PC-3 (cell line): ENCODE measurements at regions not wholly inside any gene's neighbourhood (a gene's known extent, or its start where the extent isn't known, plus 50 kb on each side); places are given as distances from the start of the nearest gene placed in this dataset.

ENCODE experiments used
- ATAC-seq: fragments of 200-7000 bp; cut with Tn5 transposase; 2 replicates; pipeline ENCODE4 v1.9.1; 2020; ENCODE audit warnings: mild to moderate bottlenecking, moderate library complexity
- BruUV-seq: library from RNA; stranded (reverse); fragments of 400-500 nt; replicated peaks from 2 replicates; lab custom pipeline; 2021; lab: Mats Ljungman, UMichigan
- CTCF ChIA-PET: fragments of 300-600 bp; sonication (Branson Sonifier 250); formaldehyde crosslinking; loops from one replicate; lab custom pipeline; 2022; ENCODE audit warnings: antibody characterized with exemption; lab: Charles Lee
- POLR2A ChIA-PET: fragments of 300-600 bp; sonication (Branson Sonifier 250); formaldehyde crosslinking; loops from one replicate; lab custom pipeline; 2022; ENCODE audit warnings: antibody characterized with exemption; ENCODE audit not compliant: unreplicated experiment; lab: Charles Lee
- DNase-seq: peaks from one replicate; pipeline ENCODE4 v3.0.0-alpha.2; 2015
- H2AFZ ChIP-seq: fragments of 300-600 bp; sonication (generic); 2 replicates; pipeline ENCODE4 v1.6.0; 2016; ENCODE audit warnings: antibody characterized with exemption, low read length
- H3F3A ChIP-seq: fragments of 300-600 bp; sonication (generic); one replicate; pipeline ENCODE4 v1.6.0; 2017; ENCODE audit warnings: antibody characterized with exemption, low read length, control low read depth, mild to moderate bottlenecking; ENCODE audit not compliant: unreplicated experiment
- H3K27ac ChIP-seq: fragments of 300-600 bp; sonication (generic); 2 replicates; pipeline ENCODE4 v1.5.1; 2016; ENCODE audit warnings: mild to moderate bottlenecking, low read length
- H3K27me3 ChIP-seq: fragments of 300-600 bp; sonication (generic); 2 replicates; pipeline ENCODE4 v1.6.1; 2016; ENCODE audit warnings: low read length, mixed read lengths
- H3K36me3 ChIP-seq: fragments of 300-600 bp; sonication (generic); 2 replicates; pipeline ENCODE4 v1.6.1; 2016; ENCODE audit warnings: low read depth, mixed run types, low read length, mixed read lengths
- H3K4me1 ChIP-seq: fragments of 300-600 bp; sonication (generic); 2 replicates; pipeline ENCODE4 v1.5.1; 2016; ENCODE audit warnings: low read length; ENCODE audit not compliant: insufficient read depth
- H3K4me2 ChIP-seq: fragments of 300-600 bp; sonication (generic); 2 replicates; pipeline ENCODE4 v1.6.0; 2016; ENCODE audit warnings: low read length
- H3K4me3 ChIP-seq: fragments of 300-600 bp; sonication (generic); 2 replicates; pipeline ENCODE4 v1.5.1; 2016; ENCODE audit warnings: mild to moderate bottlenecking, low read length, mixed read lengths
- H3K79me2 ChIP-seq: fragments of 300-600 bp; sonication (generic); 2 replicates; pipeline ENCODE4 v1.6.1; 2017; ENCODE audit warnings: low read length, mixed read lengths
- H3K9ac ChIP-seq: fragments of 300-600 bp; sonication (generic); 2 replicates; pipeline ENCODE4 v1.6.0; 2016; ENCODE audit warnings: mild to moderate bottlenecking, low read length
- H3K9me2 ChIP-seq: fragments of 300-600 bp; sonication (generic); replicated peaks from 2 replicates; pipeline ENCODE4 v1.6.1; 2016; ENCODE audit warnings: mixed run types, low read length, mixed read lengths
- H3K9me3 ChIP-seq: fragments of 300-600 bp; sonication (generic); 2 replicates; pipeline ENCODE4 v1.6.1; 2016; ENCODE audit warnings: low read length, mixed read lengths
- H4K20me1 ChIP-seq: fragments of 300-600 bp; sonication (generic); 2 replicates; pipeline ENCODE4 v1.6.1; 2016; ENCODE audit warnings: low read length, mixed read lengths
- CTCF ChIP-seq: fragments of 300-600 bp; sonication (generic); conservative IDR thresholded peaks from 2 replicates; pipeline ENCODE4 v1.5.1; 2017; ENCODE audit warnings: antibody characterized with exemption, low read depth, mild to moderate bottlenecking, low read length
- EZH2 ChIP-seq: fragments of 300-600 bp; sonication (generic); IDR thresholded peaks from one replicate; pipeline ENCODE4 v1.6.1; 2017; ENCODE audit warnings: antibody characterized with exemption, mild to moderate bottlenecking, low read length; ENCODE audit not compliant: unreplicated experiment
- EZH2phosphoT487 ChIP-seq: fragments of 300-600 bp; sonication (generic); IDR thresholded peaks from 2 replicates; pipeline ENCODE4 v1.6.1; 2018; ENCODE audit warnings: mild to moderate bottlenecking, antibody characterized with exemption, low read length, borderline replicate concordance
- intact Hi-C: fragments of 100-400 bp; cut with micrococcal nuclease; formaldehyde crosslinking; loops from 2 replicates; pipeline ENCODE4 v1.9.0; 2023

- no TSS peak for BruUV-seq
- no peaks in the 10 kb centered on the region for H3K36me3 ChIP-seq
- no peaks in the 10 kb centered on the region for H3F3A ChIP-seq
- H4K20me1 ChIP-seq = no peaks in the 10 kb centered on the region
- H3K79me2 ChIP-seq = no peaks in the 10 kb centered on the region
- H3K9me2 ChIP-seq = no peaks in the 10 kb centered on the region
- H3K4me2 ChIP-seq = no peak overlapping the region
- intact Hi-C loops = no loop called here
- no peak overlapping the region for H2AFZ ChIP-seq
- DNase-seq (no peak), ATAC-seq (no peak)
- no peaks in the 10 kb centered on the region for H3K9me3 ChIP-seq
- POLR2A ChIA-PET = no interaction called here
- no peak overlapping the region for H3K4me3 ChIP-seq
- TF ChIP-seq CTCF (no peak), EZH2 (no peak), EZH2phosphoT487 (no peak)
- CTCF ChIA-PET = no interaction called here
- H3K9ac ChIP-seq = no peak overlapping the region
- no peaks in the 10 kb centered on the region for H3K4me1 ChIP-seq
- H3K27me3 ChIP-seq = peaks cover 33% of the 10 kb centered on the region
- H3K27ac ChIP-seq = no peak overlapping the region
Observed at GRCh38 chr11:19519353-19519752, 193.3 kb upstream of the NAV2 start.

- Histone ChIP-seq H3K9me2 (no peaks in the 10 kb centered on the region), H3K27ac (no peak overlapping the region), H4K20me1 (no peaks in the 10 kb centered on the region), H3K4me2 (no peak overlapping the region), H3K9me3 (no peaks in the 10 kb centered on the region), H3K79me2 (no peaks in the 10 kb centered on the region), H2AFZ (no peak overlapping the region), H3K9ac (no peak overlapping the region), H3K4me3 (no peak overlapping the region), H3K27me3 (peaks cover 86% of the 10 kb centered on the region), H3F3A (no peaks in the 10 kb centered on the region), H3K4me1 (0 out of 2 replicates have a peak, but pooled peaks cover 2% of the 10 kb centered on the region), H3K36me3 (no peaks in the 10 kb centered on the region)
- intact Hi-C loops = no loop called here
- TF ChIP-seq EZH2phosphoT487 = no peak
- no peak for TF ChIP-seq CTCF
- TF ChIP-seq EZH2 = no peak
- no peak for ATAC-seq
- BruUV-seq = no TSS peak
- no peak for DNase-seq
- CTCF ChIA-PET = no interaction called here
- POLR2A ChIA-PET = no interaction called here
Observed at GRCh38 chr11:19513253-19513652, 199.4 kb upstream of the NAV2 start.

- intact Hi-C loops = no loop called here
- H3K36me3 ChIP-seq = no peaks in the 10 kb centered on the region
- BruUV-seq = no TSS peak
- H3K27me3 ChIP-seq = peaks cover 86% of the 10 kb centered on the region
- POLR2A ChIA-PET = no interaction called here
- no peak overlapping the region for H2AFZ ChIP-seq
- H3K4me2 ChIP-seq = no peak overlapping the region
- DNase-seq = no peak
- H3K9ac ChIP-seq = no peak overlapping the region
- H3K9me3 ChIP-seq = no peaks in the 10 kb centered on the region
- no peaks in the 10 kb centered on the region for H4K20me1 ChIP-seq
- TF ChIP-seq EZH2 (no peak), CTCF (no peak), EZH2phosphoT487 (no peak)
- ATAC-seq = no peak
- no peaks in the 10 kb centered on the region for H3F3A ChIP-seq
- CTCF ChIA-PET = no interaction called here
- H3K4me3 ChIP-seq = no peak overlapping the region
- no peaks in the 10 kb centered on the region for H3K79me2 ChIP-seq
- H3K4me1 ChIP-seq = 0 out of 2 replicates have a peak, but pooled peaks cover 6% of the 10 kb centered on the region
- no peak overlapping the region for H3K27ac ChIP-seq
- H3K9me2 ChIP-seq = no peaks in the 10 kb centered on the region
Observed at GRCh38 chr11:19512618-19513017, 200.0 kb upstream of the NAV2 start.
